ENCODE measurements at regions not wholly inside any gene's neighbourhood (a gene's known extent, or its start where the extent isn't known, plus 50 kb on each side); places are given as distances from the start of the nearest gene placed in this dataset.

GRCh38 chr5:56525113-56525512 is 290.2 kb upstream of the MAP3K1 start:
- no peak for TF ChIP-seq CTCF (IDR thresholded peaks at IDR 0.05)
- no peak for TF ChIP-seq ZFX (IDR thresholded peaks at IDR 0.05; ENCODE audit: borderline replicate concordance)
